ENCODE measurements at regions not wholly inside any gene's neighbourhood (a gene's known extent, or its start where the extent isn't known, plus 50 kb on each side); places are given as distances from the start of the nearest gene placed in this dataset.

DNA sequence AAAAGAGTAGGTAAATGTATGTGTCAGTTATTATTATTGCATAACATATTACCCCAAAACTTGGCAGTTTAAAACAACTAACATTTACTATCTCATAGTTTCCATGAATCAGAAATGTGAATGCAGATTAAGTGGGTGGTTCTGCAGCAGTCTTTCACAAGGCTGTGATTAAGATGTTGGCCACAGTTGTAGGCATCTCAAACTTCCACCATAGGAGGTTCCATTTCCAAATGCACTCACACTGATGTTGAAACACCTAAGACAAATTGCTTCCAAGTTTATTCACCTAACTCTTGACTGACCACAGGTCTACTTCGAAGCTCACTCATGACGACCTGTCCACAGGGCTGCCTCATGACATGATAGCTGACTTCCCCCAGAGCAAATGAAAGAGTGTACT, 360.8 kb downstream of the GRB14 start:
- Mint-ChIP-seq H3K27me3 (no peaks in the 10 kb centered on the region), H3K4me1 (ENCODE audit: low read depth in 2 of 2) (no peaks in the 10 kb centered on the region), H3K27ac (no peak overlapping the region), H3K36me3 (peaks cover 6% of the 10 kb centered on the region), H3K4me3 (no peak overlapping the region), H3K9me3 (peaks cover 9% of the 10 kb centered on the region)
- DNase-seq (ENCODE audit: low spot score), result no peak
- no peak for ATAC-seq

DNA sequence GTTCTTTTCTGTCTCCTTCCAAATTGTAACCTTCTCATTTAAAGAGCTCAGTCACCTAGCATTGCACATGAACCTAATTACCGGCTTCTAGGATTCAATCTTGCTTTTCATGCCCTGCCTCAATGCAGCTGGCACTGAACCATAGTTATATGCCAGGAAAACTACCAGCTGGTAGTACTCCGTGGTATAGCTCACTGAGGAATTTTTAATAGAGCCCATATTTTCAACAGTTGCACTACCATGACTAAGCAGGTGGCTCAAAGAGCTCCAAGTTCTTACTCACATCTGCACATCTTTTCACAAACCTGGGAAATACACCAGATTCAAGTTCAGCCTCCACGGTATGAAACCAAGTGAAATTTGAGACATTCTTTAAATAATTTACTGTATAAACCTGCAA, 363.5 kb downstream of the GRB14 start:
- Mint-ChIP-seq H3K27me3 (no peaks in the 10 kb centered on the region), H3K4me1 (ENCODE audit: low read depth in 2 of 2) (no peaks in the 10 kb centered on the region), H3K9me3 (peaks cover 9% of the 10 kb centered on the region), H3K36me3 (peaks cover 6% of the 10 kb centered on the region), H3K27ac (no peak overlapping the region), H3K4me3 (no peak overlapping the region)
- ATAC-seq (no peak), DNase-seq (ENCODE audit: low spot score) (no peak)

- no peak for ATAC-seq
- Mint-ChIP-seq H3K9me3 (peaks cover 6% of the 10 kb centered on the region), H3K4me3 (no peak overlapping the region), H3K36me3 (no peaks in the 10 kb centered on the region), H3K4me1 (ENCODE audit: low read depth in 2 of 2) (no peaks in the 10 kb centered on the region), H3K27ac (no peak overlapping the region), H3K27me3 (no peaks in the 10 kb centered on the region)
- no peak for DNase-seq (ENCODE audit: low spot score)
These were observed 368.6 kb downstream of the GRB14 start for GRCh38 chr2:164252568-164253287.

DNA sequence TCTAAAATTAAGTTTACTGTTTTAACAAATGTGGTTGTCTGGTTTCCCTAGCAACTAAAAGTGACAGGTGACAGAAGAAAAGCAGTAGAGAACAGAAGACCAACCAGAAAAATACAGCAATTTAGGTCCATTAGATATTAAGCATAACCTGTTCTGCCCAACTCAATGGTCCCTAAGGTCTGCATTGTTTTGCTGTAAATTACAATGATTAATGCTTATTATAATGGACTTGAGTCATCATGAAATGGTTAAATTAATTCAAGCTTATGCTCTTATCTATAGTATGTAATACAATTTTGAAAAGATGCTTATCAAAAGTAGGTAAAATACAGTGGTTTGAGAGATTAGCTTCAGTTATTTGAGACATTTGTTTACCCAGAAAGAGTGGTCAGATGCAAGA, 378.0 kb downstream of the GRB14 start:
- DNase-seq (ENCODE audit: low spot score), result no peak
- Mint-ChIP-seq H3K27me3 (no peaks in the 10 kb centered on the region), H3K36me3 (no peaks in the 10 kb centered on the region), H3K27ac (no peak overlapping the region), H3K4me3 (no peak overlapping the region), H3K4me1 (ENCODE audit: low read depth in 2 of 2) (no peaks in the 10 kb centered on the region), H3K9me3 (peaks cover 18% of the 10 kb centered on the region)
- no peak for ATAC-seq

GRCh38 chr2:164242409-164242808, 378.9 kb downstream of the GRB14 start:
- no peak for DNase-seq (ENCODE audit: low spot score)
- Mint-ChIP-seq H3K36me3 (no peaks in the 10 kb centered on the region), H3K4me3 (no peak overlapping the region)

GRCh38 chr2:164234074-164234473, 387.2 kb downstream of the GRB14 start:
- DNase-seq (ENCODE audit: low spot score), result no peak
- Mint-ChIP-seq H3K4me1 (ENCODE audit: low read depth in 2 of 2) (no peaks in the 10 kb centered on the region), H3K27me3 (no peaks in the 10 kb centered on the region), H3K9me3 (peaks cover 2% of the 10 kb centered on the region), H3K27ac (no peak overlapping the region), H3K4me3 (no peak overlapping the region), H3K36me3 (no peaks in the 10 kb centered on the region)
- ATAC-seq, result no peak

More at GRCh38 chr2:164242409-164242808, 378.9 kb downstream of the GRB14 start:
- H3K4me1 Mint-ChIP-seq (ENCODE audit: low read depth in 2 of 2), result no peaks in the 10 kb centered on the region
- H3K9me3 Mint-ChIP-seq, result peaks cover 18% of the 10 kb centered on the region
- H3K27ac Mint-ChIP-seq, result no peak overlapping the region
- no peak for ATAC-seq
- H3K27me3 Mint-ChIP-seq, result no peaks in the 10 kb centered on the region

DNA sequence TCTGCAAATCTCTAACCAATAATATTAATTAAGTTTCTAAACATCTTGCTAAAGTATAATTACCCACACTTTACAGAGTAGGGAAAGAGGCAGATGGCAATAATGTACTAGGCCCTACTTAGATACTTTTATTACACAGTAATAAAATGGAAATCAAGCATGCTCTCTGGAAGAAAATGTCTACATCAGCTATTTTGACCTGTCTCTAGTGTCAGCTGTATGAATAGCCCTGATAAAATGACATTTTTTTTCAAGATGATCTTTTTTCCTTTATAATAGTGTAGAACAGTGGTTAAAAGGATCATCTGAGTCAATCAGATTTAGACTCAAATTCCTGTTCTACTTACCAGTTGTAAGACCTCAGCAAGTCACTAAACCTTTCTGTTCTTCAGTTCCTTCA, 397.3 kb downstream of the GRB14 start:
- H3K9me3 Mint-ChIP-seq, result peaks cover 13% of the 10 kb centered on the region
- H3K4me1 Mint-ChIP-seq (ENCODE audit: low read depth in 2 of 2), result no peaks in the 10 kb centered on the region
- ATAC-seq (no peak), DNase-seq (ENCODE audit: low spot score) (no peak)
- H3K4me3 Mint-ChIP-seq, result no peak overlapping the region
- H3K27me3 Mint-ChIP-seq, result no peaks in the 10 kb centered on the region
- H3K36me3 Mint-ChIP-seq, result no peaks in the 10 kb centered on the region
- H3K27ac Mint-ChIP-seq, result no peak overlapping the region

DNA sequence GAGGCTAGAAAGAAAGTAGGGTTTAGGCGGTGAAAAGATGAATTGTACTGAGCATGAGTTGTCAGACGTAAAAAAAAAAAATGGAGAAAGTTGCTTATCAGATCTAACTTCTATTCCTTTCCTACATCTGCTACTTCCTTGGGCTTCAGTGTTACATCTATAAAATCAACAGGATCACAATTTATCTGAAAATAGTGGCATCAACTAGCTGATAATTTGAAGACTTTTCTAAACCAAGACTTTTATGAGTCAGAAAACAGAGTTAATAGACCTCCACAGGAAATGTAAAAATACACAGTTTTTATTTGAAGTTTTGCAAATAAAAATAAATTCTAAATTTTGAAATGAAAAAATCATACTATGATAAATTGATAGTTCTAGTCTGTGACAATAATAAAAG, 399.8 kb downstream of the GRB14 start:
- Mint-ChIP-seq H3K36me3 (no peaks in the 10 kb centered on the region), H3K27ac (no peak overlapping the region), H3K27me3 (no peaks in the 10 kb centered on the region), H3K9me3 (peaks cover 7% of the 10 kb centered on the region), H3K4me1 (ENCODE audit: low read depth in 2 of 2) (no peaks in the 10 kb centered on the region), H3K4me3 (no peak overlapping the region)
- ATAC-seq (no peak), DNase-seq (ENCODE audit: low spot score) (no peak)

DNA sequence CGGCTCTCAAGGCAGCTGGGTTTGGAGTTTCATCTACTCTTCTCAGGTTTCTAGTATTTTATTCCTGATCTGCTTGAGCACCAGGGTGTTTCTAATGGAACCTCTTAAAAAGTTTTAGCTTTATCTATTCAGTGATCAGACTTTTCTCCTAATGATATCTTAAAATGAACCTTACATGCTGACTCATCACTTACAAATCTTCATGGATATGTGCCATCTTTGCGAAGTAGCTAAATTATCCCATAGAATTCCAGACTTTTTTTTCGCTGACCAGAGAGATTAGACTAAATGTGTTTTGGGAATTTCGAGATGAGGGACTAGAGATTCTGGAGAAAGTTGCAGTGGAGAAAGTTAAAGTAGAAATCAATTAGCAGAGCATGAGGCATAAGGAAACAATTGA, 401.0 kb downstream of the GRB14 start:
- ATAC-seq, result no peak
- H3K27ac Mint-ChIP-seq, result no peak overlapping the region
- no peaks in the 10 kb centered on the region for H3K27me3 Mint-ChIP-seq
- H3K4me1 Mint-ChIP-seq (ENCODE audit: low read depth in 2 of 2), result no peaks in the 10 kb centered on the region
- H3K9me3 Mint-ChIP-seq, result peaks cover 4% of the 10 kb centered on the region
- DNase-seq (ENCODE audit: low spot score), result no peak
- no peak overlapping the region for H3K4me3 Mint-ChIP-seq
- no peaks in the 10 kb centered on the region for H3K36me3 Mint-ChIP-seq

DNA sequence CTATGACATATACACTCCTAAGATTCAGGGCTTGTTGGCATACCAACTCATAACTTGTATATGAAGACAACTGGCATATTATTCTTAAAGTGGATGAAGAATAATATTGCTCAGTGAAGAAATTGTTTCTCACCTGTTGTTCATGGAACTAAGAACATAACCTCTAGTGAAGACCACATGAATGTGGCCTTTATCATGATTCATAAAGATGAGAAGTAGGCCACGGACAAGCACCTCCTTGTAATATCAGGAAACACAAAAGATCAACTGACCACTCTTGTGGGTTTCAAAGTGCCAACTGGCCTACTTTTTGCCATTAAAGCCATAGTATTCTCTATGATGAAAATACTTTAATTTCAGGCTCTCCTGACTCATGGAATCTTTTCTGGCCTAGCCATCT, 407.4 kb downstream of the GRB14 start:
- H3K27ac Mint-ChIP-seq, result no peak overlapping the region
- H3K9me3 Mint-ChIP-seq, result peaks cover 25% of the 10 kb centered on the region

DNA sequence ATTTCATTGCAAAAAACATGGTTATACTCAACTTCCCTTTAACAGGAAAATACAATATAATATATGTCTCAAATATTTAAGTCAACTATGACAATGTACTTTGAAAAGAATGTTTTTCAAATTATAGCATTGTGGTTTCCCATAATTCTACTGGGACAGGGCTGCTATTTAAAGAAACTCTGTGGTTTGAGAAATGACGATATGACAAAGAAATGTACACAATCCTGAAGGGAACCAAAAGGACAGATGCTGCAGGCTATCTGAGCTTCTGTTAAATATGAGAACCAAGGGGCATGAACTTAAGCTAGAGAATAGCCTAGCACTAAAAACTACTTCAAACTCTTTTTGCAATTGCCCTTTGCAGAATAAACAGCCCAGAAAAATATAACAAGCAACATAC, 415.9 kb downstream of the GRB14 start:
- Mint-ChIP-seq H3K27ac (no peak overlapping the region), H3K27me3 (no peaks in the 10 kb centered on the region), H3K9me3 (peaks cover 6% of the 10 kb centered on the region), H3K36me3 (no peaks in the 10 kb centered on the region), H3K4me3 (no peak overlapping the region), H3K4me1 (ENCODE audit: low read depth in 2 of 2) (no peaks in the 10 kb centered on the region)
- ATAC-seq (no peak), DNase-seq (ENCODE audit: low spot score) (no peak)

More for the DNA sequence above, 407.4 kb downstream of the GRB14 start:
- Mint-ChIP-seq H3K27me3 (no peaks in the 10 kb centered on the region), H3K4me1 (ENCODE audit: low read depth in 2 of 2) (no peaks in the 10 kb centered on the region), H3K4me3 (no peak overlapping the region), H3K36me3 (peaks cover 7% of the 10 kb centered on the region)
- DNase-seq (ENCODE audit: low spot score) (no peak), ATAC-seq (no peak)

- DNase-seq (ENCODE audit: low spot score), result no peak
- no peak overlapping the region for H3K27ac Mint-ChIP-seq
- H3K36me3 Mint-ChIP-seq, result no peaks in the 10 kb centered on the region
- no peak overlapping the region for H3K4me3 Mint-ChIP-seq
- H3K27me3 Mint-ChIP-seq, result no peaks in the 10 kb centered on the region
- H3K9me3 Mint-ChIP-seq, result peaks cover 6% of the 10 kb centered on the region
- ATAC-seq, result no peak
- H3K4me1 Mint-ChIP-seq (ENCODE audit: low read depth in 2 of 2), result no peaks in the 10 kb centered on the region
These were observed 418.2 kb downstream of the GRB14 start for GRCh38 chr2:164203131-164203530.

GRCh38 chr2:164198256-164198655, 423.0 kb downstream of the GRB14 start:
- Mint-ChIP-seq H3K27me3 (no peaks in the 10 kb centered on the region), H3K27ac (no peak overlapping the region), H3K4me3 (no peak overlapping the region), H3K36me3 (no peaks in the 10 kb centered on the region), H3K9me3 (peaks cover 8% of the 10 kb centered on the region), H3K4me1 (ENCODE audit: low read depth in 2 of 2) (no peaks in the 10 kb centered on the region)
- ATAC-seq (no peak), DNase-seq (ENCODE audit: low spot score) (no peak)

DNA sequence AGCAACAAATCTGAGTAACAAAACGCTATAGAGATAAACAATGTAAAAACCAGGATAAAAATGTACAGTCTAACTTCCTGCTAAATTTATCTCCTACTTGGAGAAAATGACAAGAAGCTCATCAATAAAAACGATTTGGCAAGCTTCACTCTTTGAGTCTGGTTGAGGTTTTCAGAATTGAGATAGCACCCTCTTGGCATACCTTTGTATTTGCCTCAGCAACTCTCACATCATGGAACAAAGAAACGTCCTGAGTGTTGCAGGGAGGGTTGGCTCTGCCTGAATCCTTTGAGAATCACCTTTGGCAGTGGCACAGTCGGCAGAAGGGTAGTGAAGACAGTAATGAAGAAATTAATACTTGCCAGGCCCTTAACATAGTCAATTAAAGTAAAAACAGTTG, 430.6 kb downstream of the GRB14 start:
- ATAC-seq (no peak), DNase-seq (ENCODE audit: low spot score) (no peak)
- peaks cover 6% of the 10 kb centered on the region for H3K36me3 Mint-ChIP-seq
- no peaks in the 10 kb centered on the region for H3K4me1 Mint-ChIP-seq (ENCODE audit: low read depth in 2 of 2)
- peaks cover 11% of the 10 kb centered on the region for H3K9me3 Mint-ChIP-seq
- H3K27ac Mint-ChIP-seq, result no peak overlapping the region
- H3K4me3 Mint-ChIP-seq, result no peak overlapping the region
- H3K27me3 Mint-ChIP-seq, result no peaks in the 10 kb centered on the region

GRCh38 chr2:164189851-164190250, 431.4 kb downstream of the GRB14 start:
- no peaks in the 10 kb centered on the region for H3K4me1 Mint-ChIP-seq (ENCODE audit: low read depth in 2 of 2)
- no peaks in the 10 kb centered on the region for H3K27me3 Mint-ChIP-seq
- ATAC-seq (no peak), DNase-seq (ENCODE audit: low spot score) (no peak)
- no peak overlapping the region for H3K27ac Mint-ChIP-seq
- peaks cover 6% of the 10 kb centered on the region for H3K36me3 Mint-ChIP-seq
- H3K9me3 Mint-ChIP-seq, result peaks cover 16% of the 10 kb centered on the region
- no peak overlapping the region for H3K4me3 Mint-ChIP-seq

Data from natural killer cell treated with Interleukin-12 subunit alpha and Interleukin-12 subunit beta and Interleukin-15 and Interleukin-18, amount 100 ng/mL, for 72 hours (primary cell).